NCI-H2196 treated with DMSO at 0.1 percent for 48 hours (cell line): ENCODE measurements at regions not wholly inside any gene's neighbourhood (a gene's known extent, or its start where the extent isn't known, plus 50 kb on each side); places are given as distances from the start of the nearest gene placed in this dataset.

ENCODE experiments used
- DNase-seq: peaks from one replicate; lab custom pipeline; 2025; ENCODE audit not compliant: unreplicated experiment; lab: John Stamatoyannopoulos, UW

- no peak for DNase-seq
Observed at GRCh38 chr10:91127341-91128082, 93.0 kb upstream of the PCGF5 start.

GRCh38 chr10:91135113-91135512 is 85.3 kb upstream of the PCGF5 start:
- no peak for DNase-seq

GRCh38 chr10:91137011-91137643 is 83.3 kb upstream of the PCGF5 start:
- DNase-seq, result no peak

GRCh38 chr10:91137822-91138221 is 82.6 kb upstream of the PCGF5 start:
- DNase-seq, result peak; percentile 11

GRCh38 chr10:91140995-91141549 is 79.4 kb upstream of the PCGF5 start:
- DNase-seq, result no peak

- DNase-seq, result no peak
Observed at GRCh38 chr10:91144961-91145360, 75.5 kb upstream of the PCGF5 start.

- DNase-seq, result no peak
Observed at GRCh38 chr10:91146146-91146545, 74.3 kb upstream of the PCGF5 start.

GRCh38 chr10:91149550-91149949 is 70.9 kb upstream of the PCGF5 start:
- DNase-seq, result no peak

- no peak for DNase-seq
Observed at GRCh38 chr10:91150631-91151030, 69.8 kb upstream of the PCGF5 start.

GRCh38 chr10:91153508-91153907 is 67.0 kb upstream of the PCGF5 start:
- no peak for DNase-seq

GRCh38 chr10:91154842-91155241 is 65.6 kb upstream of the PCGF5 start:
- DNase-seq, result no peak

GRCh38 chr10:91156196-91156595 is 64.3 kb upstream of the PCGF5 start:
- no peak for DNase-seq

GRCh38 chr10:91159254-91159783 is 61.1 kb upstream of the PCGF5 start:
- no peak for DNase-seq

- no peak for DNase-seq
Observed at GRCh38 chr10:91162050-91162494, 58.4 kb upstream of the PCGF5 start.

GRCh38 chr10:91162495-91163268 is 57.8 kb upstream of the PCGF5 start:
- no peak for DNase-seq

GRCh38 chr10:91163269-91163868 is 57.1 kb upstream of the PCGF5 start:
- no peak for DNase-seq

- no peak for DNase-seq
Observed at GRCh38 chr10:91163869-91164474, 56.5 kb upstream of the PCGF5 start.

GRCh38 chr10:91164520-91165065 is 55.9 kb upstream of the PCGF5 start:
- DNase-seq, result no peak

- no peak for DNase-seq
Observed at GRCh38 chr10:91167406-91167805, 53.1 kb upstream of the PCGF5 start.

- DNase-seq, result no peak
Observed at GRCh38 chr10:91170418-91170817, 50.0 kb upstream of the PCGF5 start.
